WTC11 (cell line): ENCODE measurements at regions not wholly inside any gene's neighbourhood (a gene's known extent, or its start where the extent isn't known, plus 50 kb on each side); places are given as distances from the start of the nearest gene placed in this dataset.

Experiments
- ATAC-seq: fragments of 200-7000 bp; cut with Tn5 transposase; 2 replicates; pipeline ENCODE4 v1.10.0; 2021; ENCODE audit warnings: mild to moderate bottlenecking, moderate library complexity
- CTCF ChIA-PET: fragments of 300-600 bp; sonication (Branson Sonifier 250); formaldehyde crosslinking; loops from one replicate; lab custom pipeline; 2021; ENCODE audit warnings: antibody characterized with exemption; lab: Charles Lee
- POLR2A ChIA-PET: fragments of 350-600 bp; sonication (Branson Sonifier 250); formaldehyde crosslinking; loops from one replicate; lab custom pipeline; 2021; ENCODE audit warnings: antibody characterized with exemption; lab: Charles Lee
- DNase-seq: peaks from one replicate; pipeline ENCODE4 v3.0.0; 2021; ENCODE audit warnings: low spot score
- H3K27ac Mint-ChIP-seq: 2 replicates; pipeline ENCODE4 v1.8.0; 2021; ENCODE audit warnings: mixed read lengths
- H3K27me3 Mint-ChIP-seq: 2 replicates; pipeline ENCODE4 v1.8.0; 2021; ENCODE audit warnings: low read depth, mild to moderate bottlenecking, moderate library complexity, mixed read lengths
- H3K36me3 Mint-ChIP-seq: 2 replicates; pipeline ENCODE4 v1.8.0; 2021; ENCODE audit warnings: mixed read lengths
- H3K4me1 Mint-ChIP-seq: 2 replicates; pipeline ENCODE4 v1.8.0; 2022; ENCODE audit warnings: mixed read lengths
- H3K4me3 Mint-ChIP-seq: 2 replicates; pipeline ENCODE4 v1.8.0; 2021; ENCODE audit warnings: mild to moderate bottlenecking, moderate library complexity, mixed read lengths
- H3K9me3 Mint-ChIP-seq: 2 replicates; pipeline ENCODE4 v1.8.0; 2021; ENCODE audit warnings: mixed read lengths
- CREB1 ChIP-seq: sonication (generic); formaldehyde crosslinking; IDR thresholded peaks from 2 replicates; pipeline ENCODE4 v1.8.0; 2023; ENCODE audit warnings: mild to moderate bottlenecking, missing genetic modification reagents
- CREM ChIP-seq: sonication (generic); formaldehyde crosslinking; IDR thresholded peaks from 2 replicates; pipeline ENCODE4 v1.8.1; 2022; ENCODE audit warnings: mild to moderate bottlenecking, missing genetic modification reagents, moderate library complexity
- ELF4 ChIP-seq: sonication (generic); formaldehyde crosslinking; IDR thresholded peaks from 2 replicates; pipeline ENCODE4 v1.8.1; 2022; ENCODE audit warnings: low read depth, mild to moderate bottlenecking, moderate library complexity, missing genetic modification reagents
- FOXJ3 ChIP-seq: sonication (generic); formaldehyde crosslinking; IDR thresholded peaks from 2 replicates; pipeline ENCODE4 v1.9.0; 2021; ENCODE audit warnings: missing genetic modification reagents, mild to moderate bottlenecking, borderline replicate concordance
- MYBL2 ChIP-seq: sonication (generic); formaldehyde crosslinking; IDR thresholded peaks from 2 replicates; pipeline ENCODE4 v1.8.1; 2023; ENCODE audit warnings: mild to moderate bottlenecking, moderate library complexity, missing genetic modification reagents
- NFE2L1 ChIP-seq: sonication (generic); formaldehyde crosslinking; IDR thresholded peaks from 2 replicates; pipeline ENCODE4 v1.8.1; 2023; ENCODE audit warnings: missing genetic modification reagents
- NFYB ChIP-seq: sonication (generic); formaldehyde crosslinking; conservative IDR thresholded peaks from 2 replicates; pipeline ENCODE4 v1.8.0; 2022; ENCODE audit warnings: low read depth, missing genetic modification reagents
- PRRX2 ChIP-seq: fragments of 250-450 bp; sonication (Bioruptor Pico); IDR thresholded peaks from 2 replicates; pipeline ENCODE4 v1.8.0; 2021; ENCODE audit warnings: mild to moderate bottlenecking
- TEAD1 ChIP-seq: sonication (generic); formaldehyde crosslinking; IDR thresholded peaks from 2 replicates; pipeline ENCODE4 v1.8.0; 2022; ENCODE audit warnings: mild to moderate bottlenecking, missing genetic modification reagents
- TP53 ChIP-seq: sonication (generic); formaldehyde crosslinking; IDR thresholded peaks from 2 replicates; pipeline ENCODE4 v1.8.1; 2023; ENCODE audit warnings: mild to moderate bottlenecking, missing genetic modification reagents
- ZNF121 ChIP-seq: sonication (generic); formaldehyde crosslinking; IDR thresholded peaks from 2 replicates; pipeline ENCODE4 v1.8.0; 2023; ENCODE audit warnings: missing genetic modification reagents
- ZNF263 ChIP-seq: sonication (generic); formaldehyde crosslinking; IDR thresholded peaks from 2 replicates; pipeline ENCODE4 v1.8.1; 2022; ENCODE audit warnings: low read depth, mild to moderate bottlenecking, moderate library complexity, missing genetic modification reagents
- ZNF423 ChIP-seq: fragments of 250-450 bp; sonication (Bioruptor Pico); IDR thresholded peaks from 2 replicates; pipeline ENCODE4 v2.1.2; 2022; ENCODE audit warnings: mild to moderate bottlenecking, moderate library complexity
- TF ChIP-seq, protein P1 (sequence below): sonication (generic); formaldehyde crosslinking; IDR thresholded peaks from 2 replicates; pipeline ENCODE4 v1.8.0; 2022; ENCODE audit warnings: mild to moderate bottlenecking, missing genetic modification reagents
- TF ChIP-seq, protein P2 (sequence below): sonication (generic); formaldehyde crosslinking; IDR thresholded peaks from 2 replicates; pipeline ENCODE4 v1.8.1; 2023; ENCODE audit warnings: mild to moderate bottlenecking, missing genetic modification reagents, moderate library complexity
- TF ChIP-seq, protein P3 (sequence below): fragments of 250-450 bp; sonication (Bioruptor Pico); IDR thresholded peaks from 2 replicates; pipeline ENCODE4 v1.9.0; 2021; ENCODE audit warnings: mild to moderate bottlenecking
- TF ChIP-seq, protein P4 (sequence below): sonication (generic); formaldehyde crosslinking; IDR thresholded peaks from 2 replicates; pipeline ENCODE4 v1.8.0; 2023; ENCODE audit warnings: missing genetic modification reagents, mild to moderate bottlenecking, borderline replicate concordance
- TF ChIP-seq, protein P5 (sequence below): sonication (generic); formaldehyde crosslinking; conservative IDR thresholded peaks from 2 replicates; pipeline ENCODE4 v1.8.1; 2022; ENCODE audit warnings: mild to moderate bottlenecking, missing genetic modification reagents
- TF ChIP-seq, protein P6 (sequence below): fragments of 200-600 bp; IDR thresholded peaks from 2 replicates; pipeline ENCODE4 v1.8.0; 2022; ENCODE audit warnings: antibody characterized with exemption
- TF ChIP-seq, protein P7 (sequence below): sonication (generic); formaldehyde crosslinking; IDR thresholded peaks from 2 replicates; pipeline ENCODE4 v1.8.0; 2023; ENCODE audit warnings: missing genetic modification reagents
- TF ChIP-seq, protein P8 (sequence below): sonication (generic); formaldehyde crosslinking; conservative IDR thresholded peaks from 2 replicates; pipeline ENCODE4 v1.8.1; 2023; ENCODE audit warnings: mild to moderate bottlenecking, low read depth, missing genetic modification reagents, moderate library complexity

DNA sequence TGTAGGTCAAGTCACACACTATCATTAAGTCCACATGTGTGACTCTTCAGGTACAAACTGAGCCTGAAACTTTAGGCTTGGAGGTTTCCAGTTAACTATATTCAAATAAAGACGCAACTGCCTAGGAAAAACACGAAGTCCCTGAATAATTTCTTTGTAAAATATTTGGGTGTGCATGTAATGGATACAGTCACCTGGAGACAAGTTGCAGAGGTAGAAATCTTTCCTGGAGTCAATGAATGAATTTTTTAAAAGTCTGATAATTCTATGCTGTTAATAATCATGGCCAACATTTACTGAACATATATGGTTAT, 132.7 kb downstream of the MTX3 start:
- no peaks in the 10 kb centered on the region; the same call in 1 of the 2 replicates for H3K27me3 Mint-ChIP-seq
- no peak overlapping the region for H3K4me3 Mint-ChIP-seq
- ATAC-seq: no peak
- no peaks in the 10 kb centered on the region for H3K36me3 Mint-ChIP-seq
- H3K9me3 Mint-ChIP-seq: 0 out of 2 replicates have a peak, but pooled peaks cover 3% of the 10 kb centered on the region
- TF ChIP-seq, protein P1, sequence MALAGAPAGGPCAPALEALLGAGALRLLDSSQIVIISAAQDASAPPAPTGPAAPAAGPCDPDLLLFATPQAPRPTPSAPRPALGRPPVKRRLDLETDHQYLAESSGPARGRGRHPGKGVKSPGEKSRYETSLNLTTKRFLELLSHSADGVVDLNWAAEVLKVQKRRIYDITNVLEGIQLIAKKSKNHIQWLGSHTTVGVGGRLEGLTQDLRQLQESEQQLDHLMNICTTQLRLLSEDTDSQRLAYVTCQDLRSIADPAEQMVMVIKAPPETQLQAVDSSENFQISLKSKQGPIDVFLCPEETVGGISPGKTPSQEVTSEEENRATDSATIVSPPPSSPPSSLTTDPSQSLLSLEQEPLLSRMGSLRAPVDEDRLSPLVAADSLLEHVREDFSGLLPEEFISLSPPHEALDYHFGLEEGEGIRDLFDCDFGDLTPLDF (CRISPR knock-in tag): no peak
- no peak for TF ChIP-seq MYBL2 (CRISPR knock-in tag)
- no peak for TF ChIP-seq NFYB
- TF ChIP-seq CREM (CRISPR knock-in tag): no peak
- TF ChIP-seq FOXJ3: no peak
- no peak for TF ChIP-seq TP53
- no peak for TF ChIP-seq ZNF263 (CRISPR knock-in tag)
- TF ChIP-seq TEAD1 (CRISPR knock-in tag): no peak
- no peak for TF ChIP-seq NFE2L1 (CRISPR knock-in tag)
- TF ChIP-seq ZNF121: no peak
- TF ChIP-seq, protein P2, sequence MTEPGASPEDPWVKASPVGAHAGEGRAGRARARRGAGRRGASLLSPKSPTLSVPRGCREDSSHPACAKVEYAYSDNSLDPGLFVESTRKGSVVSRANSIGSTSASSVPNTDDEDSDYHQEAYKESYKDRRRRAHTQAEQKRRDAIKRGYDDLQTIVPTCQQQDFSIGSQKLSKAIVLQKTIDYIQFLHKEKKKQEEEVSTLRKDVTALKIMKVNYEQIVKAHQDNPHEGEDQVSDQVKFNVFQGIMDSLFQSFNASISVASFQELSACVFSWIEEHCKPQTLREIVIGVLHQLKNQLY (CRISPR knock-in tag): no peak
- no peak for TF ChIP-seq ZNF423 (CRISPR knock-in tag)
- TF ChIP-seq, protein P3, sequence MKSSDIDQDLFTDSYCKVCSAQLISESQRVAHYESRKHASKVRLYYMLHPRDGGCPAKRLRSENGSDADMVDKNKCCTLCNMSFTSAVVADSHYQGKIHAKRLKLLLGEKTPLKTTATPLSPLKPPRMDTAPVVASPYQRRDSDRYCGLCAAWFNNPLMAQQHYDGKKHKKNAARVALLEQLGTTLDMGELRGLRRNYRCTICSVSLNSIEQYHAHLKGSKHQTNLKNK (CRISPR knock-in tag): no peak
- TF ChIP-seq, protein P4, sequence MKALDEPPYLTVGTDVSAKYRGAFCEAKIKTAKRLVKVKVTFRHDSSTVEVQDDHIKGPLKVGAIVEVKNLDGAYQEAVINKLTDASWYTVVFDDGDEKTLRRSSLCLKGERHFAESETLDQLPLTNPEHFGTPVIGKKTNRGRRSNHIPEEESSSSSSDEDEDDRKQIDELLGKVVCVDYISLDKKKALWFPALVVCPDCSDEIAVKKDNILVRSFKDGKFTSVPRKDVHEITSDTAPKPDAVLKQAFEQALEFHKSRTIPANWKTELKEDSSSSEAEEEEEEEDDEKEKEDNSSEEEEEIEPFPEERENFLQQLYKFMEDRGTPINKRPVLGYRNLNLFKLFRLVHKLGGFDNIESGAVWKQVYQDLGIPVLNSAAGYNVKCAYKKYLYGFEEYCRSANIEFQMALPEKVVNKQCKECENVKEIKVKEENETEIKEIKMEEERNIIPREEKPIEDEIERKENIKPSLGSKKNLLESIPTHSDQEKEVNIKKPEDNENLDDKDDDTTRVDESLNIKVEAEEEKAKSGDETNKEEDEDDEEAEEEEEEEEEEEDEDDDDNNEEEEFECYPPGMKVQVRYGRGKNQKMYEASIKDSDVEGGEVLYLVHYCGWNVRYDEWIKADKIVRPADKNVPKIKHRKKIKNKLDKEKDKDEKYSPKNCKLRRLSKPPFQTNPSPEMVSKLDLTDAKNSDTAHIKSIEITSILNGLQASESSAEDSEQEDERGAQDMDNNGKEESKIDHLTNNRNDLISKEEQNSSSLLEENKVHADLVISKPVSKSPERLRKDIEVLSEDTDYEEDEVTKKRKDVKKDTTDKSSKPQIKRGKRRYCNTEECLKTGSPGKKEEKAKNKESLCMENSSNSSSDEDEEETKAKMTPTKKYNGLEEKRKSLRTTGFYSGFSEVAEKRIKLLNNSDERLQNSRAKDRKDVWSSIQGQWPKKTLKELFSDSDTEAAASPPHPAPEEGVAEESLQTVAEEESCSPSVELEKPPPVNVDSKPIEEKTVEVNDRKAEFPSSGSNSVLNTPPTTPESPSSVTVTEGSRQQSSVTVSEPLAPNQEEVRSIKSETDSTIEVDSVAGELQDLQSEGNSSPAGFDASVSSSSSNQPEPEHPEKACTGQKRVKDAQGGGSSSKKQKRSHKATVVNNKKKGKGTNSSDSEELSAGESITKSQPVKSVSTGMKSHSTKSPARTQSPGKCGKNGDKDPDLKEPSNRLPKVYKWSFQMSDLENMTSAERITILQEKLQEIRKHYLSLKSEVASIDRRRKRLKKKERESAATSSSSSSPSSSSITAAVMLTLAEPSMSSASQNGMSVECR: no peak
- TF ChIP-seq, all 79 proteins: peak for 0
- CTCF ChIA-PET: interaction anchor here (0.6 to 2.9 kb wide), 7 partner anchors 10 to 599 kb away, joined by 3 to 8 read pairs (median 3); partner anchors contain the start of gene CMYA5
- DNase-seq: no peak
- Mint-ChIP-seq H3K4me1 (no peaks in the 10 kb centered on the region), H3K27ac (no peak overlapping the region)
- POLR2A ChIA-PET: no interaction called here

DNA sequence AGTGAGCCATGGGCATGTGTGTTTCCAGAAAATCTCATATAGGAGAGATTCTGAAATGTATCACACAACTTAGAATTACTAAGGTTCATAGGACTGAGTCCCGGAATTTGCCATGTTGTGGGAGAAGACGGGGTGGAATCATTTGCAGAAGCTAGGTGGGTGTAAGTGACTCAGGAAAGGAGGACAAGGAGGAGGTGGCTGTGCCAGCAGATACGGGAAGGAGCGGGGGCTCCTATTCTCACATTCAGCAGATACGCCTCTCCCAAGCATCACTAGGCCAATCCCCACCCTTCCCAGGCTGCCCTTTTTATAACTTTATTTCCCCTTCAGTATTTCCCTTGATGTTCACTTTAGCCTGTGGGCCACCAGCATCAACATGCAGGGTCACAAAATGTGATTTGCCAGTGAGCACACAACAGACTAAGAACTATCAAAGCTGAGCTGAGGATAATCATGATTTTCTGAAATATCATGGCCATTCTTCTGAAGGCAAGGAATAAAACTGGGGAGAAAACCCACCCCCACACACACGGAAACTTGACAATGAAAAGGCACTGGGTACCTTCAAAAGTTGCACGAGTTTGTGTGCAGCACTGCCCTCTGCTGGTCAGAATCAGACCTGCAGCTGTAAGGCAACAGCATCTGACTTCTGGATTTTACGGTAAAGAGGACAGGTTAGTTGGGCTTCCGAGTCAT, 133.2 kb downstream of the MTX3 start:
- Mint-ChIP-seq H3K9me3 (no peaks in the 10 kb centered on the region), H3K36me3 (no peaks in the 10 kb centered on the region), H3K4me3 (no peak overlapping the region), H3K27ac (no peak overlapping the region), H3K4me1 (no peaks in the 10 kb centered on the region), H3K27me3 (no peaks in the 10 kb centered on the region; the same call in 1 of the 2 replicates)
- ATAC-seq: peak; percentile 72
- ChIA-PET CTCF (interaction anchor here (0.6 to 2.9 kb wide), 11 partner anchors 10 to 599 kb away, joined by 3 to 8 read pairs (median 3); partner anchors contain the start of gene CMYA5), POLR2A (no interaction called here)
- DNase-seq: peak; percentile 88
- TF ChIP-seq PRRX2 (CRISPR knock-in tag): no peak
- no peak for TF ChIP-seq ELF4 (CRISPR knock-in tag)
- TF ChIP-seq, protein P5, sequence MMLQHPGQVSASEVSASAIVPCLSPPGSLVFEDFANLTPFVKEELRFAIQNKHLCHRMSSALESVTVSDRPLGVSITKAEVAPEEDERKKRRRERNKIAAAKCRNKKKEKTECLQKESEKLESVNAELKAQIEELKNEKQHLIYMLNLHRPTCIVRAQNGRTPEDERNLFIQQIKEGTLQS (CRISPR knock-in tag): no peak
- no peak for TF ChIP-seq CREB1 (CRISPR knock-in tag)
- TF ChIP-seq, protein P6, sequence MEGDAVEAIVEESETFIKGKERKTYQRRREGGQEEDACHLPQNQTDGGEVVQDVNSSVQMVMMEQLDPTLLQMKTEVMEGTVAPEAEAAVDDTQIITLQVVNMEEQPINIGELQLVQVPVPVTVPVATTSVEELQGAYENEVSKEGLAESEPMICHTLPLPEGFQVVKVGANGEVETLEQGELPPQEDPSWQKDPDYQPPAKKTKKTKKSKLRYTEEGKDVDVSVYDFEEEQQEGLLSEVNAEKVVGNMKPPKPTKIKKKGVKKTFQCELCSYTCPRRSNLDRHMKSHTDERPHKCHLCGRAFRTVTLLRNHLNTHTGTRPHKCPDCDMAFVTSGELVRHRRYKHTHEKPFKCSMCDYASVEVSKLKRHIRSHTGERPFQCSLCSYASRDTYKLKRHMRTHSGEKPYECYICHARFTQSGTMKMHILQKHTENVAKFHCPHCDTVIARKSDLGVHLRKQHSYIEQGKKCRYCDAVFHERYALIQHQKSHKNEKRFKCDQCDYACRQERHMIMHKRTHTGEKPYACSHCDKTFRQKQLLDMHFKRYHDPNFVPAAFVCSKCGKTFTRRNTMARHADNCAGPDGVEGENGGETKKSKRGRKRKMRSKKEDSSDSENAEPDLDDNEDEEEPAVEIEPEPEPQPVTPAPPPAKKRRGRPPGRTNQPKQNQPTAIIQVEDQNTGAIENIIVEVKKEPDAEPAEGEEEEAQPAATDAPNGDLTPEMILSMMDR: peak; percentile 96
- TF ChIP-seq, protein P7, sequence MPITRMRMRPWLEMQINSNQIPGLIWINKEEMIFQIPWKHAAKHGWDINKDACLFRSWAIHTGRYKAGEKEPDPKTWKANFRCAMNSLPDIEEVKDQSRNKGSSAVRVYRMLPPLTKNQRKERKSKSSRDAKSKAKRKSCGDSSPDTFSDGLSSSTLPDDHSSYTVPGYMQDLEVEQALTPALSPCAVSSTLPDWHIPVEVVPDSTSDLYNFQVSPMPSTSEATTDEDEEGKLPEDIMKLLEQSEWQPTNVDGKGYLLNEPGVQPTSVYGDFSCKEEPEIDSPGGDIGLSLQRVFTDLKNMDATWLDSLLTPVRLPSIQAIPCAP: no peak
- TF ChIP-seq, protein P8, sequence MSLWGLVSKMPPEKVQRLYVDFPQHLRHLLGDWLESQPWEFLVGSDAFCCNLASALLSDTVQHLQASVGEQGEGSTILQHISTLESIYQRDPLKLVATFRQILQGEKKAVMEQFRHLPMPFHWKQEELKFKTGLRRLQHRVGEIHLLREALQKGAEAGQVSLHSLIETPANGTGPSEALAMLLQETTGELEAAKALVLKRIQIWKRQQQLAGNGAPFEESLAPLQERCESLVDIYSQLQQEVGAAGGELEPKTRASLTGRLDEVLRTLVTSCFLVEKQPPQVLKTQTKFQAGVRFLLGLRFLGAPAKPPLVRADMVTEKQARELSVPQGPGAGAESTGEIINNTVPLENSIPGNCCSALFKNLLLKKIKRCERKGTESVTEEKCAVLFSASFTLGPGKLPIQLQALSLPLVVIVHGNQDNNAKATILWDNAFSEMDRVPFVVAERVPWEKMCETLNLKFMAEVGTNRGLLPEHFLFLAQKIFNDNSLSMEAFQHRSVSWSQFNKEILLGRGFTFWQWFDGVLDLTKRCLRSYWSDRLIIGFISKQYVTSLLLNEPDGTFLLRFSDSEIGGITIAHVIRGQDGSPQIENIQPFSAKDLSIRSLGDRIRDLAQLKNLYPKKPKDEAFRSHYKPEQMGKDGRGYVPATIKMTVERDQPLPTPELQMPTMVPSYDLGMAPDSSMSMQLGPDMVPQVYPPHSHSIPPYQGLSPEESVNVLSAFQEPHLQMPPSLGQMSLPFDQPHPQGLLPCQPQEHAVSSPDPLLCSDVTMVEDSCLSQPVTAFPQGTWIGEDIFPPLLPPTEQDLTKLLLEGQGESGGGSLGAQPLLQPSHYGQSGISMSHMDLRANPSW: no peak
- TF ChIP-seq ZNF121: 0 out of 2 replicates have a peak, but pooled peaks have one; percentile 13
